ENCODE measurements at regions not wholly inside any gene's neighbourhood (a gene's known extent, or its start where the extent isn't known, plus 50 kb on each side); places are given as distances from the start of the nearest gene placed in this dataset.

GRCh38 chr10:4067531-4067930, 282.5 kb upstream of the KLF6 start:
- no peak for DNase-seq (ENCODE audit: extremely low read depth, low read depth)
- no peak for TF ChIP-seq CTCF (IDR thresholded peaks at IDR 0.05; ENCODE audit: low read depth, low read length)

- no peak for DNase-seq (ENCODE audit: extremely low read depth, low read depth)
- TF ChIP-seq CTCF (IDR thresholded peaks at IDR 0.05; ENCODE audit: low read depth, low read length), result no peak
Observed at GRCh38 chr10:4066581-4067390, 281.8 kb upstream of the KLF6 start.

- no peak for TF ChIP-seq CTCF (IDR thresholded peaks at IDR 0.05; ENCODE audit: low read depth, low read length)
- DNase-seq (ENCODE audit: extremely low read depth, low read depth), result no peak
Observed at GRCh38 chr10:4064489-4064888, 279.5 kb upstream of the KLF6 start.

GRCh38 chr10:4063717-4064116, 278.7 kb upstream of the KLF6 start:
- TF ChIP-seq CTCF (IDR thresholded peaks at IDR 0.05; ENCODE audit: low read depth, low read length), result no peak

GRCh38 chr10:4062751-4063150, 277.7 kb upstream of the KLF6 start:
- no peak for DNase-seq (ENCODE audit: extremely low read depth, low read depth)
- no peak for TF ChIP-seq CTCF (IDR thresholded peaks at IDR 0.05; ENCODE audit: low read depth, low read length)

More at GRCh38 chr10:4063717-4064116, 278.7 kb upstream of the KLF6 start:
- DNase-seq (ENCODE audit: extremely low read depth, low read depth), result no peak

GRCh38 chr10:4062072-4062471, 277.1 kb upstream of the KLF6 start:
- no peak for TF ChIP-seq CTCF (IDR thresholded peaks at IDR 0.05; ENCODE audit: low read depth, low read length)
- no peak for DNase-seq (ENCODE audit: extremely low read depth, low read depth)

- TF ChIP-seq CTCF (IDR thresholded peaks at IDR 0.05; ENCODE audit: low read depth, low read length), result no peak
- DNase-seq (ENCODE audit: extremely low read depth, low read depth), result no peak
Observed at GRCh38 chr10:4061441-4061951, 276.5 kb upstream of the KLF6 start.

Data from AG09319 (cell line).